Type B pancreatic cell (in vitro differentiated cells): ENCODE measurements at regions not wholly inside any gene's neighbourhood (a gene's known extent, or its start where the extent isn't known, plus 50 kb on each side); places are given as distances from the start of the nearest gene placed in this dataset.

Source experiments
- DNase-seq: peaks from one replicate; pipeline ENCODE4 v3.0.0; 2021; ENCODE audit warnings: mixed read lengths; ENCODE audit not compliant: unreplicated experiment; ENCODE audit errors: extremely low spot score
- H3K27ac Mint-ChIP-seq: 2 replicates; pipeline ENCODE4 v1.8.0; 2021; ENCODE audit warnings: mild to moderate bottlenecking, mixed read lengths
- H3K27me3 Mint-ChIP-seq: 2 replicates; pipeline ENCODE4 v1.8.0; 2021; ENCODE audit warnings: mixed read lengths
- H3K36me3 Mint-ChIP-seq: 2 replicates; pipeline ENCODE4 v1.8.0; 2021; ENCODE audit warnings: mixed read lengths
- H3K4me1 Mint-ChIP-seq: one replicate; pipeline ENCODE4 v1.8.0; 2021; ENCODE audit warnings: mixed read lengths; ENCODE audit not compliant: unreplicated experiment
- H3K4me3 Mint-ChIP-seq: 2 replicates; pipeline ENCODE4 v1.8.0; 2021; ENCODE audit warnings: mild to moderate bottlenecking, mixed read lengths
- H3K9me3 Mint-ChIP-seq: 2 replicates; pipeline ENCODE4 v1.8.0; 2021; ENCODE audit warnings: mixed read lengths
- CTCF ChIP-seq: fragments of 200-600 bp; sonication (generic); conservative IDR thresholded peaks from 2 replicates; pipeline ENCODE4 v1.5.0; 2021; ENCODE audit warnings: antibody characterized with exemption, mild to moderate bottlenecking

GRCh38 chr21:35217504-35218060 is 168.5 kb upstream of the RUNX1 start:
- no peak for TF ChIP-seq CTCF
- peaks cover 5% of the 10 kb centered on the region for H3K4me1 Mint-ChIP-seq
- peak overlapping the region; percentile 90 for H3K27ac Mint-ChIP-seq
- no peak for DNase-seq
- H3K36me3 Mint-ChIP-seq, result no peaks in the 10 kb centered on the region
- no peak overlapping the region for H3K4me3 Mint-ChIP-seq
- H3K27me3 Mint-ChIP-seq, result no peaks in the 10 kb centered on the region
- H3K9me3 Mint-ChIP-seq, result no peaks in the 10 kb centered on the region

- no peaks in the 10 kb centered on the region for H3K4me1 Mint-ChIP-seq
- no peak for TF ChIP-seq CTCF
- no peaks in the 10 kb centered on the region for H3K27me3 Mint-ChIP-seq
- no peak overlapping the region for H3K4me3 Mint-ChIP-seq
- H3K27ac Mint-ChIP-seq, result peak overlapping the region; percentile 90
- no peaks in the 10 kb centered on the region for H3K9me3 Mint-ChIP-seq
- DNase-seq, result no peak
- H3K36me3 Mint-ChIP-seq, result no peaks in the 10 kb centered on the region
These were observed 167.9 kb upstream of the RUNX1 start for GRCh38 chr21:35216996-35217395.

- H3K9me3 Mint-ChIP-seq, result no peaks in the 10 kb centered on the region
- no peaks in the 10 kb centered on the region for H3K36me3 Mint-ChIP-seq
- no peak for TF ChIP-seq CTCF
- H3K27me3 Mint-ChIP-seq, result no peaks in the 10 kb centered on the region
- DNase-seq, result no peak
- no peak overlapping the region for H3K27ac Mint-ChIP-seq
- H3K4me1 Mint-ChIP-seq, result no peaks in the 10 kb centered on the region
- no peak overlapping the region for H3K4me3 Mint-ChIP-seq
These were observed 166.8 kb upstream of the RUNX1 start for GRCh38 chr21:35215870-35216269.

- H3K4me1 Mint-ChIP-seq, result no peaks in the 10 kb centered on the region
- H3K4me3 Mint-ChIP-seq, result no peak overlapping the region
- H3K27me3 Mint-ChIP-seq, result peaks cover 5% of the 10 kb centered on the region
- DNase-seq, result no peak
- peaks cover 8% of the 10 kb centered on the region for H3K9me3 Mint-ChIP-seq
- H3K36me3 Mint-ChIP-seq, result no peaks in the 10 kb centered on the region
- no peak overlapping the region for H3K27ac Mint-ChIP-seq
- no peak for TF ChIP-seq CTCF
These were observed 163.5 kb upstream of the RUNX1 start for GRCh38 chr21:35212393-35213127.

GRCh38 chr21:35211782-35212181 is 162.7 kb upstream of the RUNX1 start:
- H3K36me3 Mint-ChIP-seq, result no peaks in the 10 kb centered on the region

More at GRCh38 chr21:35211782-35212181, 162.7 kb upstream of the RUNX1 start:
- no peak for TF ChIP-seq CTCF
- Mint-ChIP-seq H3K9me3 (peaks cover 8% of the 10 kb centered on the region), H3K4me3 (no peak overlapping the region), H3K27ac (no peak overlapping the region), H3K4me1 (peaks cover 1% of the 10 kb centered on the region), H3K27me3 (peaks cover 5% of the 10 kb centered on the region)
- DNase-seq, result no peak
